Natural killer cell (primary cell): ENCODE measurements at regions not wholly inside any gene's neighbourhood (a gene's known extent, or its start where the extent isn't known, plus 50 kb on each side); places are given as distances from the start of the nearest gene placed in this dataset.
"Not testable (repeated sequence)": the region's sequence is repeated elsewhere in the genome, so short reads cannot be mapped to it uniquely, and the experiment has no call there.

Experiments used
- ATAC-seq, 3 donors: fragments of 150-1000 bp in 2 of 3; fragments of 200-7000 bp in 1 of 3; cut with Tn5 transposase; 1 replicate in 1 of 3; 2 replicates in 2 of 3; pipeline ENCODE4 v1.10.0; 2021; ENCODE audit warnings: mild to moderate bottlenecking in 2 of 3, moderate library complexity in 2 of 3
- DNase-seq, 2 donors: peaks; one replicate each; pipeline versions ENCODE4 v3.0.0 to v3.0.0-alpha.2; 2013 to 2021; ENCODE audit warnings: mixed read lengths in 1 of 2
- H3K27ac ChIP-seq: one replicate; pipeline ENCODE4 v1.5.1; 2013; ENCODE audit warnings: mild to moderate bottlenecking, low read length
- H3K27me3 ChIP-seq: one replicate; pipeline ENCODE4 v1.6.1; 2013; ENCODE audit warnings: low read length; ENCODE audit not compliant: control insufficient read depth, insufficient read depth
- H3K36me3 ChIP-seq: one replicate; pipeline ENCODE4 v1.6.1; 2013; ENCODE audit warnings: low read length; ENCODE audit not compliant: control insufficient read depth, insufficient read depth
- H3K4me1 ChIP-seq: one replicate; pipeline ENCODE4 v1.6.1; 2013; ENCODE audit warnings: low read length; ENCODE audit not compliant: control insufficient read depth, insufficient read depth
- H3K4me3 ChIP-seq: one replicate; pipeline ENCODE4 v1.5.1; 2013; ENCODE audit warnings: low read length
- H3K9me3 ChIP-seq: one replicate; pipeline ENCODE4 v1.6.1; 2013; ENCODE audit warnings: low read length; ENCODE audit not compliant: control insufficient read depth, insufficient read depth
- H3K27ac Mint-ChIP-seq, 2 donors: one replicate each; pipeline ENCODE4 v1.8.0; 2022; ENCODE audit warnings: mild to moderate bottlenecking in 2 of 2, mixed read lengths in 2 of 2, moderate library complexity in 1 of 2
- H3K27me3 Mint-ChIP-seq, 2 donors: one replicate each; pipeline ENCODE4 v1.8.0; 2022; ENCODE audit warnings: low read depth in 2 of 2, mixed read lengths in 2 of 2
- H3K36me3 Mint-ChIP-seq: one replicate; pipeline ENCODE4 v1.8.0; 2022; ENCODE audit warnings: mixed read lengths
- H3K4me1 Mint-ChIP-seq, 2 donors: one replicate each; pipeline ENCODE4 v1.8.0; 2022; ENCODE audit warnings: mixed read lengths in 2 of 2
- H3K4me3 Mint-ChIP-seq: one replicate; pipeline ENCODE4 v1.8.0; 2022; ENCODE audit warnings: mild to moderate bottlenecking, moderate library complexity, mixed read lengths
- H3K9me3 Mint-ChIP-seq, 2 donors: one replicate each; pipeline ENCODE4 v1.8.0; 2022; ENCODE audit warnings: mixed read lengths in 2 of 2
- WGBS: methylation state at CpG from one replicate; pipeline ENCODE4 v1.1.7; 2013; ENCODE audit warnings: missing lambda C conversion rate; ENCODE audit not compliant: insufficient coverage; 5-methylcytosine and 5-hydroxymethylcytosine counted together
- intact Hi-C: fragments of 100-400 bp; cut with micrococcal nuclease; formaldehyde crosslinking; loops from one replicate; pipeline ENCODE4 v1.14.2; 2022
- TF ChIP-seq, protein P1 (sequence below): fragments of 200-600 bp; IDR thresholded peaks from one replicate; pipeline ENCODE4 v1.8.0; 2022; ENCODE audit warnings: antibody characterized with exemption

DNA sequence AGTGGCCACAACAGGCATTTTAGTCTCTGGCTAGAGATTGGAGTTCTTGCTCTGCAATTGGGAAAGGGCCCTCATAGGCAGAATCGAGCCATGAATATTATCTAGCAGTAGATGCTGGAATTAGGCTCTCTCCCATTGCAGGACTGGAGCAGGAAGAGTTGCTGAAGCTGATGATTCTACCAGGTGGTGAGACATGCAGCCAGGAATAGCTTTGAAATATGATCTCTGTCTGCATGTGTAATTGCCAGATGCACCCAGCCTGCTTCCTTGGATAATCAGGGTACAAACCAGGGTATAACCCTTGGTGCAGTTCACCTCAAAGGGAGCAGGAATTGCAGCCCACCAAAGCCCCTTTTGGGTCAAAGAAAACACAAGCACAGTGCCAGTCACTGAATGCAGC, 211.4 kb upstream of the FTMT start:
- no peaks in the 10 kb centered on the region for H3K4me1 Mint-ChIP-seq
- H3K27ac Mint-ChIP-seq: no peak overlapping the region
- no peak overlapping the region for H3K4me3 Mint-ChIP-seq
- H3K4me3 ChIP-seq: no peak overlapping the region
- ATAC-seq (no peak), DNase-seq (no peak)
- H3K9me3 Mint-ChIP-seq: peaks cover 17 to 19% of the 10 kb centered on the region in 2 donors
- H3K4me1 ChIP-seq: no peaks in the 10 kb centered on the region
- H3K36me3 ChIP-seq: no peaks in the 10 kb centered on the region
- H3K27me3 Mint-ChIP-seq: no peaks in the 10 kb centered on the region
- intact Hi-C loops: no loop called here
- no peaks in the 10 kb centered on the region for H3K27me3 ChIP-seq
- H3K9me3 ChIP-seq: peaks cover 6% of the 10 kb centered on the region
- no peak overlapping the region for H3K27ac ChIP-seq
- H3K36me3 Mint-ChIP-seq: peaks cover 14% of the 10 kb centered on the region
- TF ChIP-seq, protein P1, sequence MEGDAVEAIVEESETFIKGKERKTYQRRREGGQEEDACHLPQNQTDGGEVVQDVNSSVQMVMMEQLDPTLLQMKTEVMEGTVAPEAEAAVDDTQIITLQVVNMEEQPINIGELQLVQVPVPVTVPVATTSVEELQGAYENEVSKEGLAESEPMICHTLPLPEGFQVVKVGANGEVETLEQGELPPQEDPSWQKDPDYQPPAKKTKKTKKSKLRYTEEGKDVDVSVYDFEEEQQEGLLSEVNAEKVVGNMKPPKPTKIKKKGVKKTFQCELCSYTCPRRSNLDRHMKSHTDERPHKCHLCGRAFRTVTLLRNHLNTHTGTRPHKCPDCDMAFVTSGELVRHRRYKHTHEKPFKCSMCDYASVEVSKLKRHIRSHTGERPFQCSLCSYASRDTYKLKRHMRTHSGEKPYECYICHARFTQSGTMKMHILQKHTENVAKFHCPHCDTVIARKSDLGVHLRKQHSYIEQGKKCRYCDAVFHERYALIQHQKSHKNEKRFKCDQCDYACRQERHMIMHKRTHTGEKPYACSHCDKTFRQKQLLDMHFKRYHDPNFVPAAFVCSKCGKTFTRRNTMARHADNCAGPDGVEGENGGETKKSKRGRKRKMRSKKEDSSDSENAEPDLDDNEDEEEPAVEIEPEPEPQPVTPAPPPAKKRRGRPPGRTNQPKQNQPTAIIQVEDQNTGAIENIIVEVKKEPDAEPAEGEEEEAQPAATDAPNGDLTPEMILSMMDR: no peak
- WGBS: 76% methylated on average over 1 of the region's 1 CpG

DNA sequence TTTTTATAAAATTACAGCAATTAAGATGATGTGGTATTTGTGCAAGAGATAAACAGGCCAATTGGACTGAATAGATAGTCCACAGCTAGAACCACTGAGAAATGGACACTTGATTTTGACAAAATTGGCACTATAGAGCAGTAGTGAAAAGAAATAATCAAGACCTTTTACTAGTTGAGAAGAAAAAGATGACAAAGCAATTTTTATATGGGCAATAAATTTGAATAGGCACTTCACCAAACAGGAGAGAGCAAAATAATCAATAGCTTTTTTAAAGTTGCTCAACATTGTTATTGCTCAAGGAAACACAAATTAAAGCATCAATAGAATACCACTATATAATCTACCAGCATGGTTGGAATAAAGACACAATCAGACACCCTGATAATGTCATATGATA, 193.5 kb upstream of the FTMT start:
- H3K27me3 ChIP-seq: no peaks in the 10 kb centered on the region
- TF ChIP-seq, protein P1: no peak
- H3K4me1 Mint-ChIP-seq: no peaks in the 10 kb centered on the region
- H3K36me3 Mint-ChIP-seq: peaks cover 7% of the 10 kb centered on the region
- intact Hi-C loops: no loop called here
- H3K4me1 ChIP-seq: no peaks in the 10 kb centered on the region
- no peaks in the 10 kb centered on the region for H3K36me3 ChIP-seq
- H3K4me3 ChIP-seq: no peak overlapping the region
- H3K9me3 Mint-ChIP-seq: peaks cover 12 to 25% of the 10 kb centered on the region in 2 donors
- no peak for DNase-seq
- H3K4me3 Mint-ChIP-seq: no peak overlapping the region
- H3K27ac ChIP-seq: no peak overlapping the region
- ATAC-seq: no peak
- H3K27ac Mint-ChIP-seq: no peak overlapping the region
- peaks cover 5% of the 10 kb centered on the region for H3K9me3 ChIP-seq
- no peaks in the 10 kb centered on the region for H3K27me3 Mint-ChIP-seq

DNA sequence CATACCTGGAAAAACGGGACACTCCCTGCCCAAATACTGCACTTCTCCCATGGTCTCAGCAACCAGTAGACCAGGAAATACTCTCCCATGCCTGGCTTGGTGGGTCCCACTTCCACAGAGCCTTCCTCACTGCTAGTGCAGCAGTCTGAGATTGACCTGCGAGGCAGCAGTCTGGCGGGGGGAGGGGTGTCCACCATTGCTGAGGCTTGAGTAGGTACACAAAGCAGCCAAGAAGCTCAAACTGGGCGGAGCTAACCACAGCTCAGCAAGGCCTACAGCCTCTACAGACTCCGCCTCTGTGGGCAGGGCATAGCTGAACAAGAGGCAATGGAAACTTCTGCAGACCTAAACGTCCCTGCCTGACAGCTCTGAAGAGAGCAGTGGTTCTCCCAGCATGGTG, 191.5 kb upstream of the FTMT start:
- Mint-ChIP-seq H3K36me3 (peaks cover 7% of the 10 kb centered on the region), H3K27ac (no peak overlapping the region), H3K27me3 (no peaks in the 10 kb centered on the region), H3K9me3 (peaks cover 10 to 22% of the 10 kb centered on the region in 2 donors), H3K4me3 (no peak overlapping the region), H3K4me1 (no peaks in the 10 kb centered on the region)
- no peak overlapping the region for H3K4me3 ChIP-seq
- WGBS: 85% methylated on average over 6 of the region's 6 CpGs
- no peaks in the 10 kb centered on the region for H3K27me3 ChIP-seq
- H3K36me3 ChIP-seq: no peaks in the 10 kb centered on the region
- intact Hi-C loops: no loop called here
- no peaks in the 10 kb centered on the region for H3K4me1 ChIP-seq
- DNase-seq: no peak
- peaks cover 5% of the 10 kb centered on the region for H3K9me3 ChIP-seq
- H3K27ac ChIP-seq: no peak overlapping the region
- TF ChIP-seq, protein P1: no peak
- ATAC-seq: no peak

DNA sequence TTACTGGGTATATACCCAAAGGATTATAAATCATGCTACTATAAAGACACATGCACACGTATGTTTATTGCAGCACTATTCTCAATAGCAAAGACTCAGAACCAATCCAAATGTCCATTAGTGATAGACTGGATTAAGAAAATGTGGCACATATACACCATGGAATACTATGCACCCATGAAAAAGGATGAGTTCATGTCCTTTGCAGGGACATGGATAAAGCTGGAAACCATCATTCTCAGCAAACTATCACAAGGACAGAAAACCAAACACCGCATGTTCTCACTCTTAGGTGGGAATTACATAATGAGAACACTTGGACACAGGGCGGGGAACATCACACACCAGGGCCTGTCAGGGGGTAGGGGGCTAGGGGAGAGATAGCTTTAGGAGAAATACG, 186.1 kb upstream of the FTMT start:
- DNase-seq, H3K36me3 Mint-ChIP-seq, H3K27me3 Mint-ChIP-seq, H3K4me1 Mint-ChIP-seq, H3K4me1 ChIP-seq, H3K27ac Mint-ChIP-seq, H3K27ac ChIP-seq, H3K36me3 ChIP-seq, H3K9me3 ChIP-seq, H3K4me3 Mint-ChIP-seq, H3K27me3 ChIP-seq, ATAC-seq, H3K4me3 ChIP-seq, intact Hi-C loops: not testable (repeated sequence)
- 100% methylated on average over 3 of the region's 4 CpGs for WGBS
- peaks cover 15 to 19% of the 10 kb centered on the region in 2 donors for H3K9me3 Mint-ChIP-seq
